NCI-H526 treated with DMSO at 0.1 percent for 48 hours (cell line): ENCODE measurements at regions not wholly inside any gene's neighbourhood (a gene's known extent, or its start where the extent isn't known, plus 50 kb on each side); places are given as distances from the start of the nearest gene placed in this dataset.
"Not testable (repeated sequence)": the region's sequence is repeated elsewhere in the genome, so short reads cannot be mapped to it uniquely, and the experiment has no call there.

Experiments used
- DNase-seq: peaks from one replicate; lab custom pipeline; 2025; lab: John Stamatoyannopoulos, UW

- DNase-seq: no peak
These were observed 64.7 kb upstream of the CCDC39 start for GRCh38 chr3:180743813-180744590.

GRCh38 chr3:180747805-180748361 lies 68.6 kb upstream of the CCDC39 start:
- no peak for DNase-seq

GRCh38 chr3:180749322-180749721 lies 70.0 kb upstream of the CCDC39 start:
- no peak for DNase-seq

- no peak for DNase-seq
These were observed 70.5 kb upstream of the CCDC39 start for GRCh38 chr3:180749796-180750195.

- no peak for DNase-seq
These were observed 76.3 kb upstream of the CCDC39 start for GRCh38 chr3:180755556-180755955.

GRCh38 chr3:180762866-180763265 lies 83.6 kb upstream of the CCDC39 start:
- DNase-seq: no peak

- DNase-seq: no peak
These were observed 85.2 kb upstream of the CCDC39 start for GRCh38 chr3:180764481-180764880.

- no peak for DNase-seq
These were observed 91.3 kb upstream of the CCDC39 start for GRCh38 chr3:180770639-180771038.

- no peak for DNase-seq
These were observed 97.1 kb upstream of the CCDC39 start for GRCh38 chr3:180776433-180776832.

GRCh38 chr3:180782195-180782984 lies 103.1 kb upstream of the CCDC39 start:
- DNase-seq: no peak

- not testable (repeated sequence) for DNase-seq
These were observed 106.9 kb upstream of the CCDC39 start for GRCh38 chr3:180786227-180786626.

- DNase-seq: no peak
These were observed 110.5 kb upstream of the CCDC39 start for GRCh38 chr3:180789774-180790173.

- DNase-seq: no peak
These were observed 114.3 kb upstream of the FXR1 start for GRCh38 chr3:180798197-180798596.

- no peak for DNase-seq
These were observed 109.6 kb upstream of the FXR1 start for GRCh38 chr3:180802837-180803236.

- DNase-seq: no peak
These were observed 107.6 kb upstream of the FXR1 start for GRCh38 chr3:180804916-180805315.

GRCh38 chr3:180808823-180809575 lies 103.5 kb upstream of the FXR1 start:
- DNase-seq: no peak

- no peak for DNase-seq
These were observed 92.1 kb upstream of the FXR1 start for GRCh38 chr3:180820400-180820799.

GRCh38 chr3:180825964-180826363 lies 86.5 kb upstream of the FXR1 start:
- DNase-seq: no peak

GRCh38 chr3:180827171-180827570 lies 85.3 kb upstream of the FXR1 start:
- DNase-seq: no peak

- no peak for DNase-seq
These were observed 84.3 kb upstream of the FXR1 start for GRCh38 chr3:180828001-180828720.

GRCh38 chr3:180828723-180829408 lies 83.6 kb upstream of the FXR1 start:
- DNase-seq: no peak
